GM12878 (cell line): ENCODE measurements at regions not wholly inside any gene's neighbourhood (a gene's known extent, or its start where the extent isn't known, plus 50 kb on each side); places are given as distances from the start of the nearest gene placed in this dataset.

ENCODE experiments used
- CEBPB ChIP-seq, 2 experiments: fragments of 150-350 bp in 1 of 2; IDR thresholded peaks; 2 replicates each; pipeline ENCODE4 v1.6.1; 2012 to 2014; ENCODE audit warnings: low read depth in 2 of 2, low read length in 2 of 2, borderline replicate concordance in 1 of 2, inconsistent platforms in 1 of 2
- GABPA ChIP-seq: IDR thresholded peaks from 2 replicates; pipeline ENCODE4 v1.6.1; 2014; ENCODE audit warnings: antibody characterized with exemption, low read depth, mild to moderate bottlenecking, inconsistent platforms
- HCFC1 ChIP-seq: fragments of 150-350 bp; IDR thresholded peaks from 2 replicates; pipeline ENCODE4 v1.6.1; 2014; ENCODE audit warnings: low read length
- POLR2A ChIP-seq: IDR thresholded peaks from 2 replicates; pipeline ENCODE4 v1.6.1; 2011; ENCODE audit warnings: low read depth, mild to moderate bottlenecking, low read length
- ZNF384 ChIP-seq: IDR thresholded peaks from 2 replicates; pipeline ENCODE4 v1.6.1; 2012; ENCODE audit warnings: low read depth, mild to moderate bottlenecking, low read length, improper control_type of control experiment, borderline replicate concordance
- TF ChIP-seq, protein P1 (sequence below): IDR thresholded peaks from 2 replicates; pipeline ENCODE4 v1.6.1; 2012; ENCODE audit warnings: low read depth, low read length, improper control_type of control experiment
- TF ChIP-seq, protein P2 (sequence below), 3 experiments: IDR thresholded peaks in 2 of 3; conservative IDR thresholded peaks in 1 of 3; 2 replicates each; pipeline ENCODE4 v1.5.1; 2011; ENCODE audit warnings: low read depth in 3 of 3, low read length in 3 of 3, mild to moderate bottlenecking in 3 of 3, control low read depth in 2 of 3, moderate library complexity in 2 of 3, inconsistent platforms in 1 of 3, mixed read lengths in 1 of 3; ENCODE audit not compliant: control insufficient read depth in 2 of 3, insufficient read depth in 1 of 3; ENCODE audit errors: extremely low read depth in 1 of 3
- TF ChIP-seq, protein P3 (sequence below): IDR thresholded peaks from 2 replicates; pipeline ENCODE4 v1.6.1; 2012; ENCODE audit warnings: improper control_type of control experiment, low read depth, low read length; ENCODE audit not compliant: insufficient replicate concordance
- TF ChIP-seq, protein P4 (sequence below): IDR thresholded peaks from 2 replicates; pipeline ENCODE4 v1.6.1; 2012; ENCODE audit warnings: mild to moderate bottlenecking, low read depth, low read length

DNA sequence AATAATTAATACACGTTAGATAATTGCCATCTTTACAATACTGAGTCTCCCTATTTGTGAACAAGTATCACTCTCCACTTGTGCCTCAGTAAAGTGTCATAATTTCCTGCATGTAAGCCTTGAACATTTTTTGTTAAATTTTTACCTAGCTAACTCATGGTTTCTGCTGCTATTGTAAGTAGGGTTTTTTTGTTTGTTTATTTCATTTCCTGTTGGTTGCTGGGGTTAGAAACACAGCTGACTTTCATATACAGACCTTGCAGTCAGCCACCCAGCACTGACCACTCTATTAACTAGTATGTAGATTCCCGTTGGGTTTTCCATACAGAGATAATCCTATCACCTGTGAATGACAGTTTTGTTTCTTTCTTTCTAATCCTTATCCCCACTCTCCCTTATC is 133.3 kb downstream of the MPP7 start:
- TF ChIP-seq, protein P1, sequence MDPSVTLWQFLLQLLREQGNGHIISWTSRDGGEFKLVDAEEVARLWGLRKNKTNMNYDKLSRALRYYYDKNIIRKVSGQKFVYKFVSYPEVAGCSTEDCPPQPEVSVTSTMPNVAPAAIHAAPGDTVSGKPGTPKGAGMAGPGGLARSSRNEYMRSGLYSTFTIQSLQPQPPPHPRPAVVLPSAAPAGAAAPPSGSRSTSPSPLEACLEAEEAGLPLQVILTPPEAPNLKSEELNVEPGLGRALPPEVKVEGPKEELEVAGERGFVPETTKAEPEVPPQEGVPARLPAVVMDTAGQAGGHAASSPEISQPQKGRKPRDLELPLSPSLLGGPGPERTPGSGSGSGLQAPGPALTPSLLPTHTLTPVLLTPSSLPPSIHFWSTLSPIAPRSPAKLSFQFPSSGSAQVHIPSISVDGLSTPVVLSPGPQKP = no peak
- TF ChIP-seq, protein P2, sequence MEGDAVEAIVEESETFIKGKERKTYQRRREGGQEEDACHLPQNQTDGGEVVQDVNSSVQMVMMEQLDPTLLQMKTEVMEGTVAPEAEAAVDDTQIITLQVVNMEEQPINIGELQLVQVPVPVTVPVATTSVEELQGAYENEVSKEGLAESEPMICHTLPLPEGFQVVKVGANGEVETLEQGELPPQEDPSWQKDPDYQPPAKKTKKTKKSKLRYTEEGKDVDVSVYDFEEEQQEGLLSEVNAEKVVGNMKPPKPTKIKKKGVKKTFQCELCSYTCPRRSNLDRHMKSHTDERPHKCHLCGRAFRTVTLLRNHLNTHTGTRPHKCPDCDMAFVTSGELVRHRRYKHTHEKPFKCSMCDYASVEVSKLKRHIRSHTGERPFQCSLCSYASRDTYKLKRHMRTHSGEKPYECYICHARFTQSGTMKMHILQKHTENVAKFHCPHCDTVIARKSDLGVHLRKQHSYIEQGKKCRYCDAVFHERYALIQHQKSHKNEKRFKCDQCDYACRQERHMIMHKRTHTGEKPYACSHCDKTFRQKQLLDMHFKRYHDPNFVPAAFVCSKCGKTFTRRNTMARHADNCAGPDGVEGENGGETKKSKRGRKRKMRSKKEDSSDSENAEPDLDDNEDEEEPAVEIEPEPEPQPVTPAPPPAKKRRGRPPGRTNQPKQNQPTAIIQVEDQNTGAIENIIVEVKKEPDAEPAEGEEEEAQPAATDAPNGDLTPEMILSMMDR (IDR thresholded peaks at IDR 0.05 in 2 of 3, conservative IDR thresholded peaks at IDR 0.05 in 1 of 3; ENCODE audit: control insufficient read depth in 2 of 3, extremely low read depth in 1 of 3, insufficient read depth in 1 of 3, low read depth in 3 of 3, low read length in 3 of 3) = no peak
- TF ChIP-seq CEBPB (IDR thresholded peaks at IDR 0.05; ENCODE audit: borderline replicate concordance in 1 of 2, low read depth in 2 of 2, low read length in 2 of 2) (no peak), HCFC1 (no peak), ZNF384 (no peak), GABPA (no peak), POLR2A (no peak)
- TF ChIP-seq, protein P3, sequence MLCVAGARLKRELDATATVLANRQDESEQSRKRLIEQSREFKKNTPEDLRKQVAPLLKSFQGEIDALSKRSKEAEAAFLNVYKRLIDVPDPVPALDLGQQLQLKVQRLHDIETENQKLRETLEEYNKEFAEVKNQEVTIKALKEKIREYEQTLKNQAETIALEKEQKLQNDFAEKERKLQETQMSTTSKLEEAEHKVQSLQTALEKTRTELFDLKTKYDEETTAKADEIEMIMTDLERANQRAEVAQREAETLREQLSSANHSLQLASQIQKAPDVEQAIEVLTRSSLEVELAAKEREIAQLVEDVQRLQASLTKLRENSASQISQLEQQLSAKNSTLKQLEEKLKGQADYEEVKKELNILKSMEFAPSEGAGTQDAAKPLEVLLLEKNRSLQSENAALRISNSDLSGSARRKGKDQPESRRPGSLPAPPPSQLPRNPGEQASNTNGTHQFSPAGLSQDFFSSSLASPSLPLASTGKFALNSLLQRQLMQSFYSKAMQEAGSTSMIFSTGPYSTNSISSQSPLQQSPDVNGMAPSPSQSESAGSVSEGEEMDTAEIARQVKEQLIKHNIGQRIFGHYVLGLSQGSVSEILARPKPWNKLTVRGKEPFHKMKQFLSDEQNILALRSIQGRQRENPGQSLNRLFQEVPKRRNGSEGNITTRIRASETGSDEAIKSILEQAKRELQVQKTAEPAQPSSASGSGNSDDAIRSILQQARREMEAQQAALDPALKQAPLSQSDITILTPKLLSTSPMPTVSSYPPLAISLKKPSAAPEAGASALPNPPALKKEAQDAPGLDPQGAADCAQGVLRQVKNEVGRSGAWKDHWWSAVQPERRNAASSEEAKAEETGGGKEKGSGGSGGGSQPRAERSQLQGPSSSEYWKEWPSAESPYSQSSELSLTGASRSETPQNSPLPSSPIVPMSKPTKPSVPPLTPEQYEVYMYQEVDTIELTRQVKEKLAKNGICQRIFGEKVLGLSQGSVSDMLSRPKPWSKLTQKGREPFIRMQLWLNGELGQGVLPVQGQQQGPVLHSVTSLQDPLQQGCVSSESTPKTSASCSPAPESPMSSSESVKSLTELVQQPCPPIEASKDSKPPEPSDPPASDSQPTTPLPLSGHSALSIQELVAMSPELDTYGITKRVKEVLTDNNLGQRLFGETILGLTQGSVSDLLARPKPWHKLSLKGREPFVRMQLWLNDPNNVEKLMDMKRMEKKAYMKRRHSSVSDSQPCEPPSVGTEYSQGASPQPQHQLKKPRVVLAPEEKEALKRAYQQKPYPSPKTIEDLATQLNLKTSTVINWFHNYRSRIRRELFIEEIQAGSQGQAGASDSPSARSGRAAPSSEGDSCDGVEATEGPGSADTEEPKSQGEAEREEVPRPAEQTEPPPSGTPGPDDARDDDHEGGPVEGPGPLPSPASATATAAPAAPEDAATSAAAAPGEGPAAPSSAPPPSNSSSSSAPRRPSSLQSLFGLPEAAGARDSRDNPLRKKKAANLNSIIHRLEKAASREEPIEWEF = no peak
- TF ChIP-seq, protein P4, sequence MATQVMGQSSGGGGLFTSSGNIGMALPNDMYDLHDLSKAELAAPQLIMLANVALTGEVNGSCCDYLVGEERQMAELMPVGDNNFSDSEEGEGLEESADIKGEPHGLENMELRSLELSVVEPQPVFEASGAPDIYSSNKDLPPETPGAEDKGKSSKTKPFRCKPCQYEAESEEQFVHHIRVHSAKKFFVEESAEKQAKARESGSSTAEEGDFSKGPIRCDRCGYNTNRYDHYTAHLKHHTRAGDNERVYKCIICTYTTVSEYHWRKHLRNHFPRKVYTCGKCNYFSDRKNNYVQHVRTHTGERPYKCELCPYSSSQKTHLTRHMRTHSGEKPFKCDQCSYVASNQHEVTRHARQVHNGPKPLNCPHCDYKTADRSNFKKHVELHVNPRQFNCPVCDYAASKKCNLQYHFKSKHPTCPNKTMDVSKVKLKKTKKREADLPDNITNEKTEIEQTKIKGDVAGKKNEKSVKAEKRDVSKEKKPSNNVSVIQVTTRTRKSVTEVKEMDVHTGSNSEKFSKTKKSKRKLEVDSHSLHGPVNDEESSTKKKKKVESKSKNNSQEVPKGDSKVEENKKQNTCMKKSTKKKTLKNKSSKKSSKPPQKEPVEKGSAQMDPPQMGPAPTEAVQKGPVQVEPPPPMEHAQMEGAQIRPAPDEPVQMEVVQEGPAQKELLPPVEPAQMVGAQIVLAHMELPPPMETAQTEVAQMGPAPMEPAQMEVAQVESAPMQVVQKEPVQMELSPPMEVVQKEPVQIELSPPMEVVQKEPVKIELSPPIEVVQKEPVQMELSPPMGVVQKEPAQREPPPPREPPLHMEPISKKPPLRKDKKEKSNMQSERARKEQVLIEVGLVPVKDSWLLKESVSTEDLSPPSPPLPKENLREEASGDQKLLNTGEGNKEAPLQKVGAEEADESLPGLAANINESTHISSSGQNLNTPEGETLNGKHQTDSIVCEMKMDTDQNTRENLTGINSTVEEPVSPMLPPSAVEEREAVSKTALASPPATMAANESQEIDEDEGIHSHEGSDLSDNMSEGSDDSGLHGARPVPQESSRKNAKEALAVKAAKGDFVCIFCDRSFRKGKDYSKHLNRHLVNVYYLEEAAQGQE = no peak
